ENCODE measurements at regions not wholly inside any gene's neighbourhood (a gene's known extent, or its start where the extent isn't known, plus 50 kb on each side); places are given as distances from the start of the nearest gene placed in this dataset.

DNA sequence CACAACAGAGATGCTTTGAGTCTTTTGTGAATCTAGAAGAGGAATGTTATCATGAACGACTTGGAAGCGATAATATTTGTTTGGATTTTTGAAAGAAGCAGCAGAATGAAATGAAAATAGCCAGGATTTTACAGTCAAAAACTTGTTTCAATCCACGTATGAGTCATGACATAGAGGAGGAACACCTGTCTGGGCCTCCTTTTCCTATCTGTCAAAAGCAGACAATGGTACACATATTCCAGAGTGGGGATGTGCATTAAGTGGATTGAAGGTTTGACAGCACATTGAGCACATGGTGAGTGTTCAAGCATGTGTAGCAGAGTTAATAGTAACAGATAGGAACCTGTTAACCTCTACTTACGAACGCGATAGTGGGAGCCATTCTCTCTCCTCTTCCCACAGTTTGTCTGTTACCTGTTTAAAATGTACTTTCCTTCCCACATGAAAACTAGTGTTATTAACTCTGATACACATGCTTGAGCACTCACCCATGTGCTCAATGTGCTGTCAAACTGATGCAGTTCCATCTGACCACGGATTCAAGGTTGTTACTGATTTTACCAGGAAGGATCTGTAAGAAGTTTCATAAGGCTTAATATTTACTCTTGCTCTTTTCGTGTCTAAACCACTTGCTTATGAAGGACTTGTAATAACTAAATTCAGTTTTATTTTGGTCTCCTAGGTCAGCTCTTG, 863.4 kb upstream of the SOX11 start:
- TF ChIP-seq POLR2AphosphoS5 (IDR thresholded peaks at IDR 0.05; ENCODE audit: low read depth, low read length) (no peak), TAF1 (IDR thresholded peaks at IDR 0.05; ENCODE audit: borderline replicate concordance, insufficient read depth, low read length) (no peak), SIN3A (IDR thresholded peaks at IDR 0.05; ENCODE audit: borderline replicate concordance, insufficient read depth, low read length) (no peak), FOXP2 (optimal IDR thresholded peaks at IDR 0.05; ENCODE audit: borderline replicate concordance, extremely low read depth, extremely low read length, insufficient read depth) (no peak)
- TF ChIP-seq, protein P1, sequence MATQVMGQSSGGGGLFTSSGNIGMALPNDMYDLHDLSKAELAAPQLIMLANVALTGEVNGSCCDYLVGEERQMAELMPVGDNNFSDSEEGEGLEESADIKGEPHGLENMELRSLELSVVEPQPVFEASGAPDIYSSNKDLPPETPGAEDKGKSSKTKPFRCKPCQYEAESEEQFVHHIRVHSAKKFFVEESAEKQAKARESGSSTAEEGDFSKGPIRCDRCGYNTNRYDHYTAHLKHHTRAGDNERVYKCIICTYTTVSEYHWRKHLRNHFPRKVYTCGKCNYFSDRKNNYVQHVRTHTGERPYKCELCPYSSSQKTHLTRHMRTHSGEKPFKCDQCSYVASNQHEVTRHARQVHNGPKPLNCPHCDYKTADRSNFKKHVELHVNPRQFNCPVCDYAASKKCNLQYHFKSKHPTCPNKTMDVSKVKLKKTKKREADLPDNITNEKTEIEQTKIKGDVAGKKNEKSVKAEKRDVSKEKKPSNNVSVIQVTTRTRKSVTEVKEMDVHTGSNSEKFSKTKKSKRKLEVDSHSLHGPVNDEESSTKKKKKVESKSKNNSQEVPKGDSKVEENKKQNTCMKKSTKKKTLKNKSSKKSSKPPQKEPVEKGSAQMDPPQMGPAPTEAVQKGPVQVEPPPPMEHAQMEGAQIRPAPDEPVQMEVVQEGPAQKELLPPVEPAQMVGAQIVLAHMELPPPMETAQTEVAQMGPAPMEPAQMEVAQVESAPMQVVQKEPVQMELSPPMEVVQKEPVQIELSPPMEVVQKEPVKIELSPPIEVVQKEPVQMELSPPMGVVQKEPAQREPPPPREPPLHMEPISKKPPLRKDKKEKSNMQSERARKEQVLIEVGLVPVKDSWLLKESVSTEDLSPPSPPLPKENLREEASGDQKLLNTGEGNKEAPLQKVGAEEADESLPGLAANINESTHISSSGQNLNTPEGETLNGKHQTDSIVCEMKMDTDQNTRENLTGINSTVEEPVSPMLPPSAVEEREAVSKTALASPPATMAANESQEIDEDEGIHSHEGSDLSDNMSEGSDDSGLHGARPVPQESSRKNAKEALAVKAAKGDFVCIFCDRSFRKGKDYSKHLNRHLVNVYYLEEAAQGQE (IDR thresholded peaks at IDR 0.05; ENCODE audit: insufficient read depth in 1 of 2, low read depth in 2 of 2, low read length in 2 of 2), result no peak

DNA sequence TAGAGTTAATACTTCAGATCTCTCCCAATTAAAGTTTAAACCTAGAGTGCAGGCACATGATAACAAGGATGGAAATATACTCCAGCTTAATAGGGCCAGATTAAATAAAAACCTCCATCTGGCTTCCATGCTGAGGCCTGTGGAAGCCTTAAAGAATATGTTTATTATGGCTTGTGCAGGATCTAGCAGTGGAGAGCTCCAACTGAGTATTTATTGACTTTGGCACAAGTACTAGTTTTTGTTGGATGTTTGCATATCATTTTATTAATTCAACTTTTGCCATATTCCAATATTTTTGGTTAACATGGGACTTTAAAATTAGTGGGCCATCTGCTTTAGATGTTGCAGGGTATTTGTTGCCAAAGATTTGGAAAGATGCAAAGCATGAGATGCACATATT, 860.4 kb upstream of the SOX11 start:
- no peak for TF ChIP-seq POLR2AphosphoS5 (IDR thresholded peaks at IDR 0.05; ENCODE audit: low read depth, low read length)
- TF ChIP-seq SIN3A (IDR thresholded peaks at IDR 0.05; ENCODE audit: borderline replicate concordance, insufficient read depth, low read length), result no peak
- no peak for TF ChIP-seq TAF1 (IDR thresholded peaks at IDR 0.05; ENCODE audit: borderline replicate concordance, insufficient read depth, low read length)

DNA sequence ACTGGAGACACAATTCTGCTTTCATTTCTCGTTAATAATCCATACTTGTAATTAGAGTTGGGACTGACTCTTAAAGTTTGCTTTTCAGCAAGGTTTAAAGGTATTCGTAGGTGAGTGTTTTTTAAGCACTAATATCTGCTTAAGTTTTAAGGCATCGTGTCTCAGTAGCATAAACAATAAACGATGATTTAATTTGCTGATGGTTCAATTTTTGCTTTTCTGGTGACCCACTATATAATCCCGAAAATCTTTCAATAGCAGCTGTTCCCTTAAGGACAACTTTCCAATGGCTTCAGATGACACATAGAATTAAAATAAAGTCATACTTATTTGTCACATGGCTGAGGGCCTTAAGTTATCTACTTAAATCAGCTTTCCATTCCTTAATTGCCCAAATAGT, 859.5 kb upstream of the SOX11 start:
- TF ChIP-seq FOXP2 (optimal IDR thresholded peaks at IDR 0.05; ENCODE audit: borderline replicate concordance, extremely low read depth, extremely low read length, insufficient read depth) (no peak), SIN3A (IDR thresholded peaks at IDR 0.05; ENCODE audit: borderline replicate concordance, insufficient read depth, low read length) (no peak), TAF1 (IDR thresholded peaks at IDR 0.05; ENCODE audit: borderline replicate concordance, insufficient read depth, low read length) (no peak), POLR2AphosphoS5 (IDR thresholded peaks at IDR 0.05; ENCODE audit: low read depth, low read length) (no peak)
- TF ChIP-seq, protein P1 (IDR thresholded peaks at IDR 0.05; ENCODE audit: insufficient read depth in 1 of 2, low read depth in 2 of 2, low read length in 2 of 2), result no peak

DNA sequence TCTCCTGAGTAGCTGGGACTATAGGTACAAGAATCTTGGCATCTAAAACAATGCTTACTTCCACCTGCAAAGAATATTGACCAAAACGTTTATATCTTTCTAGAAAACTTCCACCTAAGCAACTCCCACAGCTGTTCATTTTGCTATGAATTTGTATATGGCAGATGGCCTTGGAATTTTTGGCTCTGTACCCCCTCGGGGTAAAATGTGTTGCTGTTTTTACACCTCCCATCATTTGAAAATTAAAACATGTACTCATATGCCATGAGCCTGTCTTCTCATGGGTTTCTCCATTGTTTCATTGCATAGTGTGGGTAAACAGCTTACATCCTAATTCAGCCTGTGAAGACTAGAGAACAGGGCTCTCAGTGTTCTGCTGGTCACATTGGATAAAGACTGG, 853.6 kb upstream of the SOX11 start:
- TF ChIP-seq POLR2AphosphoS5 (IDR thresholded peaks at IDR 0.05; ENCODE audit: low read depth, low read length), result no peak
- TF ChIP-seq TAF1 (IDR thresholded peaks at IDR 0.05; ENCODE audit: borderline replicate concordance, insufficient read depth, low read length), result no peak
- no peak for TF ChIP-seq FOXP2 (optimal IDR thresholded peaks at IDR 0.05; ENCODE audit: borderline replicate concordance, extremely low read depth, extremely low read length, insufficient read depth)

DNA sequence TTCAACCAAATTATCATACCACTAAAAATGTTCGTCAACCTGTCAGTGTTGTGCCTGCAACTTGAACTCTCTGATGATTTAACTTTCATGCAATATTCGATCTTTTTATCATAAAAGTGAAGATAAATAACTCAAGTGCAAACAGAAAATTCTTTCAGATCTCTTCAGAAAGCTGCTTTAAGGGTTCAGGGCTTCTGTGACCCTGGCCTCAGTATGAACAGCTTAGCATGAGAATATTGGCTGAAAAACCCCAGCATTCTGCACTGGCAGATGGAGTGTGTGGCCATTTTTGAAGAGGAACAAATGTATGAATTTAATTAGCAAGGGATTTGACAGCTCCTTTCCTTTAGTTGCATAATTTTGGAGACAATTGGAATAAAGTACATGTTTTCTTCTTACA, 851.4 kb upstream of the SOX11 start:
- TF ChIP-seq POLR2AphosphoS5 (IDR thresholded peaks at IDR 0.05; ENCODE audit: low read depth, low read length) (no peak), TAF1 (IDR thresholded peaks at IDR 0.05; ENCODE audit: borderline replicate concordance, insufficient read depth, low read length) (no peak), FOXP2 (optimal IDR thresholded peaks at IDR 0.05; ENCODE audit: borderline replicate concordance, extremely low read depth, extremely low read length, insufficient read depth) (no peak), SIN3A (IDR thresholded peaks at IDR 0.05; ENCODE audit: borderline replicate concordance, insufficient read depth, low read length) (no peak)
- TF ChIP-seq, protein P1 (IDR thresholded peaks at IDR 0.05; ENCODE audit: insufficient read depth in 1 of 2, low read depth in 2 of 2, low read length in 2 of 2), result no peak

DNA sequence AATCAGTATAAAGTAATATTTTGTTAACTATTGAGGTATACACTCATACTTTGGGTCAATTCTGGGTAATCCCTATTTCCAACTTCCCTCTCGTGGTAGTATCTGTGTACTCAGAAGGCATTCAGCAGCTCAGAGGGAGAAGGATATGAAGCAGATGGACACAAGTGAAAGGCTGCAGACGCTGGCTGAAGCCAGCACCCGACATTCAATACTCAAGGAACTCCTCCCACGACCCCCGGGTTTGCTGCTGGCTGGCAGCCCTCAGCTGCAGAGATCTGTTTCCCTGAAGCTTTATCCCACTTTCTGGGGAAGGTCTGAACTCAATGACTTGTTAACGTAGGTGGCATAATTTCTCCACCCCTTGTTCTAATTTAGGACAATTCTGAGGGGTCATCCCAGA, 847.3 kb upstream of the SOX11 start:
- no peak for TF ChIP-seq TAF1 (IDR thresholded peaks at IDR 0.05; ENCODE audit: borderline replicate concordance, insufficient read depth, low read length)
- TF ChIP-seq POLR2AphosphoS5 (IDR thresholded peaks at IDR 0.05; ENCODE audit: low read depth, low read length), result no peak
